ENCODE measurements at regions not wholly inside any gene's neighbourhood (a gene's known extent, or its start where the extent isn't known, plus 50 kb on each side); places are given as distances from the start of the nearest gene placed in this dataset.
"Not testable (repeated sequence)": the region's sequence is repeated elsewhere in the genome, so short reads cannot be mapped to it uniquely, and the experiment has no call there.

GRCh38 chr4:29762151-29762550 is 958.0 kb upstream of the PCDH7 start:
- no peak for TF ChIP-seq CTCF (conservative IDR thresholded peaks at IDR 0.05; ENCODE audit: low read depth)
- H3K27ac ChIP-seq: no peak overlapping the region
- ChIA-PET CTCF (no interaction called here), POLR2A (ENCODE audit: low non-redundant PET) (no interaction called here)
- no peak for DNase-seq (ENCODE audit: low spot score)

GRCh38 chr4:29770627-29771026 is 949.5 kb upstream of the PCDH7 start:
- CTCF ChIA-PET: no interaction called here
- H3K27ac ChIP-seq: no peak overlapping the region
- POLR2A ChIA-PET (ENCODE audit: low non-redundant PET): no interaction called here
- no peak for TF ChIP-seq CTCF (conservative IDR thresholded peaks at IDR 0.05; ENCODE audit: low read depth)
- DNase-seq (ENCODE audit: low spot score): no peak

DNA sequence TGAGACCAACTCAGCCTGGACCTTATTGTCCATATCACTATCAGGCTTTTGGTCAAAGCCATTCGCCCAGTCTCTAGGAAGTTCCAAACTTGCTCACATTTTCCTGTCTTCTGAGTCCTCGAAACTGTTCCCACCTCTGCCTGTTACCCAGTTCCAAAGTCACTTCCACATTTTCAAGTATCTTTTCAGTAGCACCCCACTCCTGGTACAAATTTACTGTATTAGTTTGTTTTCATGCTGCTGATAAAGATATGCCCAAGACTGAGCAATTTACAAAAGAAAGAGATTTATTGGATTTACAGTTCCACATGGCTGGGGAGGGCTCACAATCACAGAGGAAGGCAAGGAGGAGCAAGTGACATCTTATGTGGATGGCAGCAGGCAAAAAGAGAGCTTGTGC is 932.0 kb upstream of the PCDH7 start:
- CTCF ChIA-PET; DNase-seq (ENCODE audit: low spot score); POLR2A ChIA-PET (ENCODE audit: low non-redundant PET); H3K27ac ChIP-seq: not testable (repeated sequence)

DNA sequence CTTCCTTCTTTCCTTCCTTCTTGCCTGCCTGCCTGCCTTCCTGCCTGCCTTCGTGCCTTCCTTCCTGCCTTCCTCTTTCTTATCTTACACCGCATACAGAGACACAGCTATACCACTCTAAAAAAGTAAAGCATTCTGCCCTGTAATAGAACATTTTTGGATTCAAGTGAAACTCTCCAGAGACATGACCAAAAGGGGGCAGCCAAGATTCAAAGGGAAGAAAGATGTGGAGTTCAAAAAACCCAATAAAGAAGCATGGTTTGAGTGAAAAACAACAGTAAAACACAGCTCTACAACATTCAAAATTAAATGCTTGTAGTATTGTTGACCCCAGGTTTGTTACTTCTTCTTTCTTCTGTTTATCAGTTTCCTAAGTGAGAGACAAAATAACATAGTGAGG is 914.9 kb upstream of the PCDH7 start:
- POLR2A ChIA-PET (ENCODE audit: low non-redundant PET): no interaction called here
- H3K27ac ChIP-seq: no peak overlapping the region
- CTCF ChIA-PET: no interaction called here
- no peak for DNase-seq (ENCODE audit: low spot score)
- no peak for TF ChIP-seq CTCF (conservative IDR thresholded peaks at IDR 0.05; ENCODE audit: low read depth)

DNA sequence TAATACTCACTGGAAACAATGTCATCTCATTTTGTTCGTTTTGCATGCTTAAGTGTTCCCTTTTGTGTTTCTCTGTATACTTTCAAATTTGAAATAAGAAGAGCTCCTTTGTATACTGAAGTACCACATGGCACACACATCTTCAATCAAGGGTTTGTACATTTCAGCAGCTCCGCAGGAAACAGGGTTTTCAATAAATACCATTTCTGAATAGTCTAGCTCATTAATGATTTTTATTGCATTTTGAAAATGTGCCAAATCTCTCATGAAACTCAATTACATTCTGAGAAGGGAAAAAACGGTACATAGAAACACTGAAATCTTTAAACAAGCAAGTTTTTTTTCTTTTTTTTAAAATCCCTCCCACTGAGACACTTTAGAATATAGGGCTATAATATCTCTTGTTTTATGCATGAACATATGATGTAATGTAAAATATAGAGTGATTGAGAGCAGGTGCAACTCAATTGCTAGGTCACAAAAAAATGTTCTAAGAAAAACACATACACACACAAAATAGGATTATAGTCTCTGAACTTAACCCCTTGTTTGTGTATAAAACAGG is 914.2 kb upstream of the PCDH7 start:
- H3K27ac ChIP-seq: no peak overlapping the region
- TF ChIP-seq CTCF (conservative IDR thresholded peaks at IDR 0.05; ENCODE audit: low read depth): no peak
- CTCF ChIA-PET: no interaction called here
- DNase-seq (ENCODE audit: low spot score): no peak
- POLR2A ChIA-PET (ENCODE audit: low non-redundant PET): no interaction called here

- H3K27ac ChIP-seq: no peak overlapping the region
- ChIA-PET CTCF (interaction anchor here (0.6 kb wide), 1 partner anchor 331 kb away, joined by 3 read pairs; no protein-coding TSS in a partner anchor), POLR2A (ENCODE audit: low non-redundant PET) (no interaction called here)
- no peak for DNase-seq (ENCODE audit: low spot score)
- TF ChIP-seq CTCF (conservative IDR thresholded peaks at IDR 0.05; ENCODE audit: low read depth): no peak
Observed at GRCh38 chr4:29817961-29818360, 902.2 kb upstream of the PCDH7 start.

DNA sequence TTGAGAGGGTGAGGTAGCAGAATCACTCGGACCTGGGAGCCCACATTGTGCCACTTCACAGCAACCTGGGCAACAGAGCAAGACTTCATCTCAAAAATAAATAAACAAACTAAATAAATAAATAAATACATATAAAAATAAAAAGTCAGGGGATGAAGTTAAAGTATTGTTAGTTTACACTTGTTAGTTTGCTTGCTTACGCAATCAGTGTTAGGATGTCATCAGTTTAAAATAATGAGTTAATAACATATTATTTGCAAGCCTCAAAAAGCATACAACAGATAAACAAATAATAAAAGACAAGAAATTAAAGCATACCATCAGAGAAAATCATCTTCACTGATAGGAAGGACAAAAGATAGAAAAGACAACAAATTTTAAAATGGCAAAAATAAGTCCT is 891.1 kb upstream of the PCDH7 start:
- CTCF ChIA-PET: interaction anchor here (0.6 kb wide), 1 partner anchor 709 kb away, joined by 4 read pairs; no protein-coding TSS in a partner anchor
- no peak overlapping the region for H3K27ac ChIP-seq
- TF ChIP-seq CTCF (conservative IDR thresholded peaks at IDR 0.05; ENCODE audit: low read depth): no peak
- POLR2A ChIA-PET (ENCODE audit: low non-redundant PET): no interaction called here
- DNase-seq (ENCODE audit: low spot score): no peak

All from RWPE1 (cell line).